Natural killer cell (primary cell): ENCODE measurements at regions not wholly inside any gene's neighbourhood (a gene's known extent, or its start where the extent isn't known, plus 50 kb on each side); places are given as distances from the start of the nearest gene placed in this dataset.

Experiments used
- ATAC-seq, 3 donors: fragments of 150-1000 bp in 2 of 3; fragments of 200-7000 bp in 1 of 3; cut with Tn5 transposase; 1 replicate in 1 of 3; 2 replicates in 2 of 3; pipeline ENCODE4 v1.10.0; 2021; ENCODE audit warnings: mild to moderate bottlenecking in 2 of 3, moderate library complexity in 2 of 3
- DNase-seq, 2 donors: peaks; one replicate each; pipeline versions ENCODE4 v3.0.0 to v3.0.0-alpha.2; 2013 to 2021; ENCODE audit warnings: mixed read lengths in 1 of 2
- H3K27ac ChIP-seq: one replicate; pipeline ENCODE4 v1.5.1; 2013; ENCODE audit warnings: mild to moderate bottlenecking, low read length
- H3K27me3 ChIP-seq: one replicate; pipeline ENCODE4 v1.6.1; 2013; ENCODE audit warnings: low read length; ENCODE audit not compliant: control insufficient read depth, insufficient read depth
- H3K36me3 ChIP-seq: one replicate; pipeline ENCODE4 v1.6.1; 2013; ENCODE audit warnings: low read length; ENCODE audit not compliant: control insufficient read depth, insufficient read depth
- H3K4me1 ChIP-seq: one replicate; pipeline ENCODE4 v1.6.1; 2013; ENCODE audit warnings: low read length; ENCODE audit not compliant: control insufficient read depth, insufficient read depth
- H3K4me3 ChIP-seq: one replicate; pipeline ENCODE4 v1.5.1; 2013; ENCODE audit warnings: low read length
- H3K9me3 ChIP-seq: one replicate; pipeline ENCODE4 v1.6.1; 2013; ENCODE audit warnings: low read length; ENCODE audit not compliant: control insufficient read depth, insufficient read depth
- H3K27ac Mint-ChIP-seq, 2 donors: one replicate each; pipeline ENCODE4 v1.8.0; 2022; ENCODE audit warnings: mild to moderate bottlenecking in 2 of 2, mixed read lengths in 2 of 2, moderate library complexity in 1 of 2
- H3K27me3 Mint-ChIP-seq, 2 donors: one replicate each; pipeline ENCODE4 v1.8.0; 2022; ENCODE audit warnings: low read depth in 2 of 2, mixed read lengths in 2 of 2
- H3K36me3 Mint-ChIP-seq: one replicate; pipeline ENCODE4 v1.8.0; 2022; ENCODE audit warnings: mixed read lengths
- H3K4me1 Mint-ChIP-seq, 2 donors: one replicate each; pipeline ENCODE4 v1.8.0; 2022; ENCODE audit warnings: mixed read lengths in 2 of 2
- H3K4me3 Mint-ChIP-seq: one replicate; pipeline ENCODE4 v1.8.0; 2022; ENCODE audit warnings: mild to moderate bottlenecking, moderate library complexity, mixed read lengths
- H3K9me3 Mint-ChIP-seq, 2 donors: one replicate each; pipeline ENCODE4 v1.8.0; 2022; ENCODE audit warnings: mixed read lengths in 2 of 2
- CTCF ChIP-seq: fragments of 200-600 bp; IDR thresholded peaks from one replicate; pipeline ENCODE4 v1.8.0; 2022; ENCODE audit warnings: antibody characterized with exemption
- WGBS: methylation state at CpG from one replicate; pipeline ENCODE4 v1.1.7; 2013; ENCODE audit warnings: missing lambda C conversion rate; ENCODE audit not compliant: insufficient coverage; 5-methylcytosine and 5-hydroxymethylcytosine counted together
- intact Hi-C: fragments of 100-400 bp; cut with micrococcal nuclease; formaldehyde crosslinking; loops from one replicate; pipeline ENCODE4 v1.14.2; 2022

GRCh38 chr6:11409371-11409770 is 128.2 kb upstream of the TMEM170B start:
- intact Hi-C loops = no loop called here
- ATAC-seq = no peak

GRCh38 chr6:11407414-11407813 is 130.1 kb upstream of the TMEM170B start:
- Histone ChIP-seq H3K4me3 (no peak overlapping the region), H3K27ac (no peak overlapping the region), H3K27me3 (no peaks in the 10 kb centered on the region), H3K36me3 (no peaks in the 10 kb centered on the region), H3K4me1 (peaks cover 10% of the 10 kb centered on the region), H3K9me3 (no peaks in the 10 kb centered on the region)
- DNase-seq = no peak
- H3K36me3 Mint-ChIP-seq = no peaks in the 10 kb centered on the region
- H3K27ac Mint-ChIP-seq = no peak overlapping the region
- H3K4me3 Mint-ChIP-seq = no peak overlapping the region
- peaks cover 0 to 4% of the 10 kb centered on the region in 2 donors for H3K27me3 Mint-ChIP-seq
- ATAC-seq = no peak
- H3K4me1 Mint-ChIP-seq = peaks cover 5 to 14% of the 10 kb centered on the region in 2 donors
- intact Hi-C loops = no loop called here
- WGBS = 97% methylated on average over 2 of the region's 2 CpGs
- H3K9me3 Mint-ChIP-seq = no peaks in the 10 kb centered on the region
- TF ChIP-seq CTCF = no peak

More at GRCh38 chr6:11409371-11409770, 128.2 kb upstream of the TMEM170B start:
- Histone ChIP-seq H3K36me3 (no peaks in the 10 kb centered on the region), H3K27me3 (no peaks in the 10 kb centered on the region), H3K27ac (no peak overlapping the region), H3K4me3 (no peak overlapping the region), H3K9me3 (no peaks in the 10 kb centered on the region), H3K4me1 (peaks cover 7% of the 10 kb centered on the region)
- Mint-ChIP-seq H3K4me1 (peaks cover 9 to 14% of the 10 kb centered on the region in 2 donors), H3K36me3 (no peaks in the 10 kb centered on the region), H3K27ac (no peak overlapping the region), H3K9me3 (no peaks in the 10 kb centered on the region), H3K4me3 (no peak overlapping the region), H3K27me3 (peaks cover 0 to 4% of the 10 kb centered on the region in 2 donors)
- no peak for DNase-seq
- no peak for TF ChIP-seq CTCF

GRCh38 chr6:11404838-11405237 is 132.7 kb upstream of the TMEM170B start:
- intact Hi-C loops = no loop called here
- Histone ChIP-seq H3K4me3 (no peak overlapping the region), H3K4me1 (peaks cover 10% of the 10 kb centered on the region), H3K27ac (no peak overlapping the region), H3K9me3 (no peaks in the 10 kb centered on the region), H3K27me3 (no peaks in the 10 kb centered on the region), H3K36me3 (no peaks in the 10 kb centered on the region)
- H3K4me3 Mint-ChIP-seq = no peak overlapping the region
- no peaks in the 10 kb centered on the region for H3K9me3 Mint-ChIP-seq
- H3K4me1 Mint-ChIP-seq = peaks cover 0 to 14% of the 10 kb centered on the region in 2 donors
- 41% methylated on average over 3 of the region's 4 CpGs for WGBS
- DNase-seq (no peak), ATAC-seq (no peak)
- TF ChIP-seq CTCF = no peak
- H3K27ac Mint-ChIP-seq = peak overlapping the region in 1 of 2 donors; percentile 21
- no peaks in the 10 kb centered on the region for H3K36me3 Mint-ChIP-seq
- H3K27me3 Mint-ChIP-seq = peaks cover 0 to 4% of the 10 kb centered on the region in 2 donors

- WGBS = 85% methylated on average over 9 of the region's 10 CpGs
- no peak for DNase-seq
- TF ChIP-seq CTCF = no peak
- intact Hi-C loops = no loop called here
- no peak overlapping the region for H3K4me3 Mint-ChIP-seq
- peaks cover 10% of the 10 kb centered on the region for H3K4me1 ChIP-seq
- H3K9me3 Mint-ChIP-seq = no peaks in the 10 kb centered on the region
- no peaks in the 10 kb centered on the region for H3K27me3 Mint-ChIP-seq
- H3K27me3 ChIP-seq = no peaks in the 10 kb centered on the region
- no peaks in the 10 kb centered on the region for H3K36me3 Mint-ChIP-seq
- H3K4me1 Mint-ChIP-seq = peaks cover 0 to 14% of the 10 kb centered on the region in 2 donors
- no peak for ATAC-seq
- no peak overlapping the region for H3K27ac Mint-ChIP-seq
- no peak overlapping the region for H3K4me3 ChIP-seq
- H3K9me3 ChIP-seq = no peaks in the 10 kb centered on the region
- no peaks in the 10 kb centered on the region for H3K36me3 ChIP-seq
- no peak overlapping the region for H3K27ac ChIP-seq
These were observed 133.5 kb upstream of the TMEM170B start for GRCh38 chr6:11404081-11404480.
